ENCODE measurements at regions not wholly inside any gene's neighbourhood (a gene's known extent, or its start where the extent isn't known, plus 50 kb on each side); places are given as distances from the start of the nearest gene placed in this dataset.
"Not testable (repeated sequence)": the region's sequence is repeated elsewhere in the genome, so short reads cannot be mapped to it uniquely, and the experiment has no call there.

- H2AFZ ChIP-seq (replicated peaks; ENCODE audit: low read length, poor library complexity); H3K4ac ChIP-seq (ENCODE audit: low read depth, low read length); H3K23ac ChIP-seq (ENCODE audit: low read depth, low read length); H2BK120ac ChIP-seq (ENCODE audit: low read depth, low read length); H3K27ac ChIP-seq (ENCODE audit: insufficient read depth, low read length); H3K14ac ChIP-seq (replicated peaks; ENCODE audit: low read depth, low read length); intact Hi-C loops (cut with micrococcal nuclease); H2BK15ac ChIP-seq (ENCODE audit: low read depth, low read length); H3K27me3 ChIP-seq (ENCODE audit: control insufficient read depth, insufficient read depth, low read length); BruUV-seq (replicated peaks); H3K9me3 ChIP-seq (ENCODE audit: control insufficient read depth, insufficient read depth, low read length); H3K4me2 ChIP-seq (ENCODE audit: low read depth, low read length); H3K4me3 ChIP-seq (ENCODE audit: insufficient read depth, low read depth, low read length); H3K4me1 ChIP-seq (ENCODE audit: control insufficient read depth, insufficient read depth, low read length); H3K79me1 ChIP-seq (ENCODE audit: low read depth in 1 of 2, low read length in 2 of 2); H2AK9ac ChIP-seq (replicated peaks; ENCODE audit: low read depth, low read length, poor library complexity); H4K8ac ChIP-seq (ENCODE audit: low read depth in 2 of 2, low read length in 2 of 2); H3K18ac ChIP-seq (ENCODE audit: low read depth, low read length); H4K91ac ChIP-seq (ENCODE audit: insufficient read depth, low read depth, low read length); CTCF ChIA-PET; dilution Hi-C loops (cut with HindIII; ENCODE audit: low sequenced_read_pairs, unreplicated experiment); POLR2A ChIA-PET (ENCODE audit: unreplicated experiment); DNase-seq; H2BK5ac ChIP-seq (ENCODE audit: low read depth, low read length, poor library complexity, severe bottlenecking); H4K5ac ChIP-seq (ENCODE audit: low read depth, low read length); H3K36me3 ChIP-seq (ENCODE audit: control insufficient read depth, insufficient read depth, low read length); H4K20me1 ChIP-seq (ENCODE audit: insufficient read depth, low read length); ATAC-seq (ENCODE audit: low read depth); H2BK20ac ChIP-seq (ENCODE audit: low read depth, low read length); H3K9ac ChIP-seq (ENCODE audit: low read depth, low read length); in situ Hi-C loops (cut with MboI; ENCODE audit: low sequenced_read_pairs); H3K9me1 ChIP-seq (ENCODE audit: insufficient read depth, low read length); H3K56ac ChIP-seq (ENCODE audit: extremely low read depth, insufficient read depth, low read length); H2AK5ac ChIP-seq (ENCODE audit: low read depth, low read length): not testable (repeated sequence)
- no CpG with 5 or more reads among the region's 6 CpGs for WGBS, 2 experiments (ENCODE audit: extremely low coverage in 2 of 2, insufficient read length in 1 of 2)
These were observed 94.2 kb upstream of the ARG1 start for GRCh38 chr6:131478740-131479211.
